ENCODE measurements at regions not wholly inside any gene's neighbourhood (a gene's known extent, or its start where the extent isn't known, plus 50 kb on each side); places are given as distances from the start of the nearest gene placed in this dataset.

DNA sequence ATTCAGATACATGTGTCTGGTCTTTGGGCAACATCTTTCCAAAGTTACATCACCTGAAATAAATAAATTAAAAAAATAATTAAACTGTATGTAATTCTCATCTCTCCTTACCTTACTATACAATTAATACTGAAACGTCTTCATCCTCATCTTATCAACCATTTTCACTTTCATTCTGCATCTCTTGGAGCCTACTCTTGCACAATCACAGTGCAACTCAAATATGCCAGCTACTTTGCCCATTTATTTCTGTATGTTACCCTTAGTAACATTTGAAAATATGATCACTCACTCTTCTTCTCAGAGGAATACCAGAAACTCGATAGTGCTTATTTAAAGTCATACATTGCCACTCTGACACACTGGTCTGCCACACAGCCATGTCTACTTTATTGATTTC is 1357.1 kb upstream of the CADM2 start:
- POLR2A ChIA-PET, result no interaction called here

More for the DNA sequence above, 1357.1 kb upstream of the CADM2 start:
- Histone ChIP-seq H3K79me2 (ENCODE audit: control insufficient read depth, insufficient read depth, low read length) (no peaks in the 10 kb centered on the region), H3K27ac (ENCODE audit: extremely low read depth, low read depth, low read length) (no peak overlapping the region), H2AFZ (ENCODE audit: low read depth, low read length) (no peak overlapping the region), H3K4me1 (replicated peaks in 1 of 2; ENCODE audit: control insufficient read depth in 2 of 2, insufficient read depth in 2 of 2, low read length in 2 of 2) (no peaks in the 10 kb centered on the region), H3K4me2 (ENCODE audit: insufficient read depth, low read length) (no peak overlapping the region), H3K9ac (ENCODE audit: insufficient read depth in 1 of 2, low read depth in 2 of 2, low read length in 2 of 2) (no peak overlapping the region), H4K20me1 (replicated peaks; ENCODE audit: control insufficient read depth, insufficient read depth, low read length) (no peaks in the 10 kb centered on the region), H3K9me1 (ENCODE audit: control insufficient read depth, insufficient read depth, low read length) (no peaks in the 10 kb centered on the region), H3K36me3 (ENCODE audit: control insufficient read depth, insufficient read depth, low read length) (no peaks in the 10 kb centered on the region), H3K27me3 (ENCODE audit: control insufficient read depth in 2 of 2, insufficient read depth in 2 of 2, low read length in 2 of 2) (no peaks in the 10 kb centered on the region), H3K9me3 (replicated peaks; ENCODE audit: control insufficient read depth, insufficient read depth, low read depth, low read length) (no peaks in the 10 kb centered on the region), H3K4me3 (no peak overlapping the region)
- BruUV-seq (replicated peaks), result no TSS peak
- no peak for FAIRE-seq
- intact Hi-C loops (cut with micrococcal nuclease), result no loop called here
- TF ChIP-seq ELF2 (CRISPR knock-in tag; IDR thresholded peaks at IDR 0.05) (no peak), ZNF274 (IDR thresholded peaks at IDR 0.05; ENCODE audit: borderline replicate concordance, low read depth, low read length) (no peak), NCOA2 (IDR thresholded peaks at IDR 0.05; ENCODE audit: partially characterized antibody in 2 of 2) (no peak), POLR3G (IDR thresholded peaks at IDR 0.05; ENCODE audit: extremely low read depth, insufficient read length, insufficient replicate concordance) (no peak)
- TF ChIP-seq, protein P1, sequence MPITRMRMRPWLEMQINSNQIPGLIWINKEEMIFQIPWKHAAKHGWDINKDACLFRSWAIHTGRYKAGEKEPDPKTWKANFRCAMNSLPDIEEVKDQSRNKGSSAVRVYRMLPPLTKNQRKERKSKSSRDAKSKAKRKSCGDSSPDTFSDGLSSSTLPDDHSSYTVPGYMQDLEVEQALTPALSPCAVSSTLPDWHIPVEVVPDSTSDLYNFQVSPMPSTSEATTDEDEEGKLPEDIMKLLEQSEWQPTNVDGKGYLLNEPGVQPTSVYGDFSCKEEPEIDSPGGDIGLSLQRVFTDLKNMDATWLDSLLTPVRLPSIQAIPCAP (CRISPR knock-in tag; IDR thresholded peaks at IDR 0.05; ENCODE audit: borderline replicate concordance), result no peak
- TF ChIP-seq, protein P2, sequence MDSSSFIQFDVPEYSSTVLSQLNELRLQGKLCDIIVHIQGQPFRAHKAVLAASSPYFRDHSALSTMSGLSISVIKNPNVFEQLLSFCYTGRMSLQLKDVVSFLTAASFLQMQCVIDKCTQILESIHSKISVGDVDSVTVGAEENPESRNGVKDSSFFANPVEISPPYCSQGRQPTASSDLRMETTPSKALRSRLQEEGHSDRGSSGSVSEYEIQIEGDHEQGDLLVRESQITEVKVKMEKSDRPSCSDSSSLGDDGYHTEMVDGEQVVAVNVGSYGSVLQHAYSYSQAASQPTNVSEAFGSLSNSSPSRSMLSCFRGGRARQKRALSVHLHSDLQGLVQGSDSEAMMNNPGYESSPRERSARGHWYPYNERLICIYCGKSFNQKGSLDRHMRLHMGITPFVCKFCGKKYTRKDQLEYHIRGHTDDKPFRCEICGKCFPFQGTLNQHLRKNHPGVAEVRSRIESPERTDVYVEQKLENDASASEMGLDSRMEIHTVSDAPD (CRISPR knock-in tag; IDR thresholded peaks at IDR 0.05), result no peak
- TF ChIP-seq, protein P3, sequence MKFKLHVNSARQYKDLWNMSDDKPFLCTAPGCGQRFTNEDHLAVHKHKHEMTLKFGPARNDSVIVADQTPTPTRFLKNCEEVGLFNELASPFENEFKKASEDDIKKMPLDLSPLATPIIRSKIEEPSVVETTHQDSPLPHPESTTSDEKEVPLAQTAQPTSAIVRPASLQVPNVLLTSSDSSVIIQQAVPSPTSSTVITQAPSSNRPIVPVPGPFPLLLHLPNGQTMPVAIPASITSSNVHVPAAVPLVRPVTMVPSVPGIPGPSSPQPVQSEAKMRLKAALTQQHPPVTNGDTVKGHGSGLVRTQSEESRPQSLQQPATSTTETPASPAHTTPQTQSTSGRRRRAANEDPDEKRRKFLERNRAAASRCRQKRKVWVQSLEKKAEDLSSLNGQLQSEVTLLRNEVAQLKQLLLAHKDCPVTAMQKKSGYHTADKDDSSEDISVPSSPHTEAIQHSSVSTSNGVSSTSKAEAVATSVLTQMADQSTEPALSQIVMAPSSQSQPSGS (CRISPR knock-in tag; IDR thresholded peaks at IDR 0.05), result no peak
- WGBS (ENCODE audit: insufficient coverage, low coverage, missing lambda C conversion rate), result 0% methylated on average over 2 of the region's 2 CpGs
- in situ Hi-C loops (cut with MboI), result no loop called here
- no peak for ATAC-seq
- CTCF ChIA-PET (ENCODE audit: low intra/inter-chr PET ratio), result no interaction called here
- no peak for DNase-seq (ENCODE audit: extremely low read depth in 1 of 4, low spot score in 3 of 4)

All from K562 (cell line).